ENCODE measurements at regions not wholly inside any gene's neighbourhood (a gene's known extent, or its start where the extent isn't known, plus 50 kb on each side); places are given as distances from the start of the nearest gene placed in this dataset.

DNA sequence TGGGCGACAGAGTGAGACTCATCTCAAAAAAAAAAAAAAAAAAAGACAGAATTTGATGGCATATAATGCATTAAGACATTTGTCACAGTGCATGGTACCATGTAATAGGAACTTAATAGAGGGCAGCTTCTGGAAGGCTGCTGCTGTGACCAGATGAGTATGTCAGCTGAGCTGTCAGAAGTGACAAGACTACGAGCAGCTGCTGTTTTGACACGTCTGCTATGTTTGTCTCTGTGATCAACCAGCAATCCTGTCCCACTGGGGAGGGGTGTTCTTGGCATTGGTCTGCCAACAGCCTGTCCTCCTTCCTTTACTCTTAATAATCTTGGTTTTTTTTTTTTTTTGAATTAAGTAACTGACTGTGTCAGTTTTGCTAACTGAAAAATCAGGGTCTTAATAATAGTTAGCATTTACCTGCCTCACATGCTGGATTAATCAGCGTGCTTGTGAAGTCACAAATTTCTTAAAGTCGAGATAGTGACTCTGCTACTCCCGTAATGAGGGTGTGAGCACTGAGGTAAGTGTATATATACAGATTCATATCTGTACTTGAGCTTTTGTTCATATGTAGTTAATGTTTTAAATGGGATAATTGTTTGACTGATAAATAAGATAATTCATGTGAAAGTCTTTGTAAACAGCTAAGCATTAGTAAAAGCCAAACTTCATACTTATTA is 152.4 kb downstream of the BMP2 start:
- peaks cover 0 to 2% of the 10 kb centered on the region in 2 donors for H3K9me3 Mint-ChIP-seq
- H3K27ac Mint-ChIP-seq = no peak overlapping the region

GRCh38 chr20:6920991-6921613 is 153.6 kb downstream of the BMP2 start:
- no peak for ATAC-seq

More for the DNA sequence above, 152.4 kb downstream of the BMP2 start:
- 83% methylated on average over 6 of the region's 6 CpGs for WGBS (ENCODE audit: insufficient coverage)
- Histone ChIP-seq H3K4me3 (ENCODE audit: low read length) (no peak overlapping the region), H3K9me3 (ENCODE audit: control insufficient read depth, insufficient read depth, low read length) (no peaks in the 10 kb centered on the region), H3K27ac (ENCODE audit: low read length) (no peak overlapping the region), H3K36me3 (ENCODE audit: control insufficient read depth, insufficient read depth, low read length) (no peaks in the 10 kb centered on the region), H3K4me1 (ENCODE audit: control insufficient read depth, insufficient read depth, low read length) (no peaks in the 10 kb centered on the region), H3K27me3 (ENCODE audit: control insufficient read depth, insufficient read depth, low read length) (no peaks in the 10 kb centered on the region)
- Mint-ChIP-seq H3K4me3 (no peak overlapping the region), H3K4me1 (no peaks in the 10 kb centered on the region), H3K27me3 (ENCODE audit: low read depth in 2 of 2) (no peaks in the 10 kb centered on the region), H3K36me3 (no peaks in the 10 kb centered on the region)
- TF ChIP-seq CTCF (IDR thresholded peaks at IDR 0.05) = no peak
- intact Hi-C loops (cut with micrococcal nuclease) = loop anchor here (10.0 kb wide), 1 partner anchor 55 kb away; no protein-coding TSS in a partner anchor
- ATAC-seq = no peak
- DNase-seq = no peak

DNA sequence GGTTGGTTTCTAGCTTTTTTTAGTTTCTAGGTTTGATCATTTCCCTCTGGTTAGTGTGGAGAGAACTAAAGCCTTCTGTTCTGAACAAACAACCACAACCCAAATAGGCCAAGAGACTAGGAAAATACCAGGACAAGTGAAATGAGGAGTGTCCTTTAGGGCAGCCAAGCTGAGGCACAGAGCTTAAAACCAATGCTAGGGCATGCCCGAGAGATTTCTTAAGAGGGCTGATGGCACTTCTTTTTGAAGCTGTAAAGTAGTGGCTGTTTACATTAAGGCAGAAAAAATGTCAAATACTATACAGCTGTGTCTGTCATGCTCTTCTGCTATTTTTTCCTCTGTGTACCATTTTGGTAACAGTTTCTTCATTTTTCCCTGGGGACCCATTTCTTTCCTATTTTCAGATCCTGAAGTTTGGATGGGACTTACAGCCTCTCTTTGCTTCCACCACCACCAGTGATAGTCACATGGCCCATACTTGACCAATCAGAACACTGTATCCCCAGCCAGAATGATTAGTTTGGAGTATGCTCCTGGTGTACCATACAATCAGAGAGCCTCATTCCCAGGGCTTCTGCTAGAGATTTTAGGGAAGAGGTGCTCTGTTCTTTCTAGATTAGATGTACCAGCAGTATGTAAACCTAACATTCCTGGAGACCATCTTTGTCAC is 154.4 kb downstream of the BMP2 start:
- intact Hi-C loops (cut with micrococcal nuclease) = loop anchor here (10.0 kb wide), 1 partner anchor 57 kb away; no protein-coding TSS in a partner anchor
- DNase-seq = no peak
- no peaks in the 10 kb centered on the region for H3K4me1 ChIP-seq (ENCODE audit: control insufficient read depth, insufficient read depth, low read length)
- no peak for TF ChIP-seq CTCF (IDR thresholded peaks at IDR 0.05)
- Mint-ChIP-seq H3K27me3 (ENCODE audit: low read depth in 2 of 2) (no peaks in the 10 kb centered on the region), H3K9me3 (peaks cover 0 to 2% of the 10 kb centered on the region in 2 donors), H3K27ac (no peak overlapping the region), H3K36me3 (no peaks in the 10 kb centered on the region), H3K4me1 (no peaks in the 10 kb centered on the region), H3K4me3 (no peak overlapping the region)
- H3K27me3 ChIP-seq (ENCODE audit: control insufficient read depth, insufficient read depth, low read length) = no peaks in the 10 kb centered on the region
- no peaks in the 10 kb centered on the region for H3K9me3 ChIP-seq (ENCODE audit: control insufficient read depth, insufficient read depth, low read length)
- no peak for ATAC-seq
- no peak overlapping the region for H3K4me3 ChIP-seq (ENCODE audit: low read length)
- 56% methylated on average over 1 of the region's 1 CpG for WGBS (ENCODE audit: insufficient coverage)
- no peak overlapping the region for H3K27ac ChIP-seq (ENCODE audit: low read length)
- H3K36me3 ChIP-seq (ENCODE audit: control insufficient read depth, insufficient read depth, low read length) = no peaks in the 10 kb centered on the region

More at GRCh38 chr20:6920991-6921613, 153.6 kb downstream of the BMP2 start:
- H3K9me3 Mint-ChIP-seq = peaks cover 0 to 2% of the 10 kb centered on the region in 2 donors
- H3K4me3 Mint-ChIP-seq = no peak overlapping the region
- DNase-seq = no peak
- H3K36me3 Mint-ChIP-seq = no peaks in the 10 kb centered on the region
- intact Hi-C loops (cut with micrococcal nuclease) = loop anchor here (10.0 kb wide), 1 partner anchor 56 kb away; no protein-coding TSS in a partner anchor
- no peaks in the 10 kb centered on the region for H3K27me3 ChIP-seq (ENCODE audit: control insufficient read depth, insufficient read depth, low read length)
- H3K4me1 Mint-ChIP-seq = no peaks in the 10 kb centered on the region
- no peak for TF ChIP-seq CTCF (IDR thresholded peaks at IDR 0.05)
- 92% methylated on average over 9 of the region's 9 CpGs for WGBS (ENCODE audit: insufficient coverage)
- no peaks in the 10 kb centered on the region for H3K36me3 ChIP-seq (ENCODE audit: control insufficient read depth, insufficient read depth, low read length)
- no peaks in the 10 kb centered on the region for H3K27me3 Mint-ChIP-seq (ENCODE audit: low read depth in 2 of 2)
- H3K4me3 ChIP-seq (ENCODE audit: low read length) = no peak overlapping the region
- no peak overlapping the region for H3K27ac Mint-ChIP-seq
- H3K27ac ChIP-seq (ENCODE audit: low read length) = no peak overlapping the region
- no peaks in the 10 kb centered on the region for H3K4me1 ChIP-seq (ENCODE audit: control insufficient read depth, insufficient read depth, low read length)
- no peaks in the 10 kb centered on the region for H3K9me3 ChIP-seq (ENCODE audit: control insufficient read depth, insufficient read depth, low read length)

All from natural killer cell (primary cell).